ENCODE measurements at regions not wholly inside any gene's neighbourhood (a gene's known extent, or its start where the extent isn't known, plus 50 kb on each side); places are given as distances from the start of the nearest gene placed in this dataset.

DNA sequence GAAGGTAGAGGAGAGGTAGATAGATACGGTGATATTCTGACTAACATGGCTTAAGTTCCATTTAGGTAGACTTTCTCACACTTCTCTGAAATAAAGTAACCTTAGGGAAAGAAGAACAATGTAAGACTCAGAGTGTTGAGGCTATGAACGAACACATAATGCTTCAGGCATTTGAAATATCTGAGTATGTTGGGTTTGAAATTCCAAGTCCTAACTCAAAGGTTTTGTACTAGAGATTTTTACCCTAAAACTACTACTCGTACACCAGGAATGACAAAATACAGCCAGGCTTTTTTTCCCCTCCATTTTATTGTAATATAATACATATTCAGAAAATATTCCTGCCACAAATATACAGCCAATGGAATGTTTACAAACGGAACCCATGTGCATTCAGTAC lies 592.6 kb downstream of the ETS1 start:
- Mint-ChIP-seq H3K9me3 (ENCODE audit: unreplicated experiment) (no peaks in the 10 kb centered on the region), H3K27ac (ENCODE audit: unreplicated experiment) (peak overlapping the region; percentile 17), H3K4me3 (ENCODE audit: unreplicated experiment) (no peak overlapping the region), H3K27me3 (ENCODE audit: unreplicated experiment) (no peaks in the 10 kb centered on the region), H3K4me1 (ENCODE audit: unreplicated experiment) (peaks cover 33% of the 10 kb centered on the region), H3K36me3 (ENCODE audit: unreplicated experiment) (no peaks in the 10 kb centered on the region)
- TF ChIP-seq, protein P1, sequence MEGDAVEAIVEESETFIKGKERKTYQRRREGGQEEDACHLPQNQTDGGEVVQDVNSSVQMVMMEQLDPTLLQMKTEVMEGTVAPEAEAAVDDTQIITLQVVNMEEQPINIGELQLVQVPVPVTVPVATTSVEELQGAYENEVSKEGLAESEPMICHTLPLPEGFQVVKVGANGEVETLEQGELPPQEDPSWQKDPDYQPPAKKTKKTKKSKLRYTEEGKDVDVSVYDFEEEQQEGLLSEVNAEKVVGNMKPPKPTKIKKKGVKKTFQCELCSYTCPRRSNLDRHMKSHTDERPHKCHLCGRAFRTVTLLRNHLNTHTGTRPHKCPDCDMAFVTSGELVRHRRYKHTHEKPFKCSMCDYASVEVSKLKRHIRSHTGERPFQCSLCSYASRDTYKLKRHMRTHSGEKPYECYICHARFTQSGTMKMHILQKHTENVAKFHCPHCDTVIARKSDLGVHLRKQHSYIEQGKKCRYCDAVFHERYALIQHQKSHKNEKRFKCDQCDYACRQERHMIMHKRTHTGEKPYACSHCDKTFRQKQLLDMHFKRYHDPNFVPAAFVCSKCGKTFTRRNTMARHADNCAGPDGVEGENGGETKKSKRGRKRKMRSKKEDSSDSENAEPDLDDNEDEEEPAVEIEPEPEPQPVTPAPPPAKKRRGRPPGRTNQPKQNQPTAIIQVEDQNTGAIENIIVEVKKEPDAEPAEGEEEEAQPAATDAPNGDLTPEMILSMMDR (IDR thresholded peaks at IDR 0.05) = no peak
- DNase-seq (ENCODE audit: extremely low spot score, unreplicated experiment) = no peak

DNA sequence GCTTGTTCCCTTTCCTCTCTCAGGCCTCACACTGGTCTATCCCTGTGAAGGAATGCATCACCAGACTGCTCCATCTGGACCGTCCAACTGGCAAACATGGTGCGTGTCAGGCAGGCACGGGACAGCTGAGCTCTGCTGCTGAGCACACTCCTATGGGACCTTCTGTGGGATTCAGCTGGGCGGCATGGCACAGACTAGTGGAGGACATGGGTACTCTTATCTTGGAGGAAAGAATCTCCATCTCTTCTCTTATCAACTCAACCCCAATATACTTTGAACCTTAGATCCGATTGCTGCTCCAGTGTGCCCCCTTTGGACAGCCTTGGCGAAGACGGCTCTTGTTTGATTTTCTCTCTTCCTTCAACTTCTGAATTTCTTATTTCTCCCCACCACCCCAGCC lies 593.6 kb downstream of the ETS1 start:
- TF ChIP-seq, protein P1 (IDR thresholded peaks at IDR 0.05) = peak; percentile 13
- Mint-ChIP-seq H3K4me1 (ENCODE audit: unreplicated experiment) (peaks cover 33% of the 10 kb centered on the region), H3K36me3 (ENCODE audit: unreplicated experiment) (no peaks in the 10 kb centered on the region), H3K9me3 (ENCODE audit: unreplicated experiment) (no peaks in the 10 kb centered on the region), H3K27me3 (ENCODE audit: unreplicated experiment) (no peaks in the 10 kb centered on the region), H3K27ac (ENCODE audit: unreplicated experiment) (no peak overlapping the region), H3K4me3 (ENCODE audit: unreplicated experiment) (no peak overlapping the region)
- DNase-seq (ENCODE audit: extremely low spot score, unreplicated experiment) = no peak

DNA sequence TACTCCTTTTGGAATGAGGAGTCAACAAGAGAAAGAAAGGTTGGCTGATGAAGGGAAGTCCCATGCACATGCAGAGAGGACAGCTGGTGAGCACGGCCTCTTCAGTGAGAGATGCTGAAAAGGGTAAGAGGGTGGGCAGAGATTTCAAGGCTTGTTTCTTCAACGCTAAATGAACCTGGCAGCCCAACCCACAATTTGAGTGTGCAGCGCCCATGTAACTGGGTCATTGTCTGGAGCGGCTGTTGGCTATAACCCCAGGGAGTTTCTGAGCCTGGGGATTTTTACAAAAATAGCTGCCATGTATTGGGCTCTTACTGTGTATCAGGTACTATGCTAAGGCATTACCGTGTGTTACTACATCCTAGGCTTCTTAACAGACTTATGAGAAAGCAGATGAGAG lies 594.1 kb downstream of the ETS1 start:
- Mint-ChIP-seq H3K36me3 (ENCODE audit: unreplicated experiment) (no peaks in the 10 kb centered on the region), H3K4me3 (ENCODE audit: unreplicated experiment) (no peak overlapping the region), H3K27ac (ENCODE audit: unreplicated experiment) (no peak overlapping the region), H3K27me3 (ENCODE audit: unreplicated experiment) (no peaks in the 10 kb centered on the region), H3K4me1 (ENCODE audit: unreplicated experiment) (peaks cover 33% of the 10 kb centered on the region), H3K9me3 (ENCODE audit: unreplicated experiment) (no peaks in the 10 kb centered on the region)
- TF ChIP-seq, protein P1 (IDR thresholded peaks at IDR 0.05) = no peak
- no peak for DNase-seq (ENCODE audit: extremely low spot score, unreplicated experiment)

DNA sequence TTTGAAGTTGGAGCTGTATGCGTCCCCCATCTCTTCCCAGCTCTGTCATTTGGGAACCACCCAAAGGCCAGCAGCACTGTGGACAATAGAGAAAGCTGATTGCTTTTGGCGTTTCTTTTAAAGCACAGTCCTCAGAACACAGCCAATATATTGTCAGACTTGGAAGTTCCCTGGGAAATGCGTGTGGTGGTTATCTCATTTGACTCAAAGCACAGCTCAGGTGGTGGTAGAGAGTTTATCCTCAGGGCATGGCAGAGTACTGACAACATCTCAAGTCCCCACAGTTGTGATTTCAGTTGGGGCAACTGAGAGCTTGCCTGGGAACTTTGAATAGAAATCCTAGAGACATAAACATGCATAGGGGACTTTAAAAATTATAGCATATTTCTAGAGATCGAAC lies 601.3 kb downstream of the ETS1 start:
- Mint-ChIP-seq H3K27ac (ENCODE audit: unreplicated experiment) (no peak overlapping the region), H3K4me3 (ENCODE audit: unreplicated experiment) (no peak overlapping the region), H3K36me3 (ENCODE audit: unreplicated experiment) (no peaks in the 10 kb centered on the region), H3K4me1 (ENCODE audit: unreplicated experiment) (no peaks in the 10 kb centered on the region), H3K27me3 (ENCODE audit: unreplicated experiment) (no peaks in the 10 kb centered on the region), H3K9me3 (ENCODE audit: unreplicated experiment) (no peaks in the 10 kb centered on the region)
- TF ChIP-seq, protein P1 (IDR thresholded peaks at IDR 0.05) = no peak
- DNase-seq (ENCODE audit: extremely low spot score, unreplicated experiment) = no peak

DNA sequence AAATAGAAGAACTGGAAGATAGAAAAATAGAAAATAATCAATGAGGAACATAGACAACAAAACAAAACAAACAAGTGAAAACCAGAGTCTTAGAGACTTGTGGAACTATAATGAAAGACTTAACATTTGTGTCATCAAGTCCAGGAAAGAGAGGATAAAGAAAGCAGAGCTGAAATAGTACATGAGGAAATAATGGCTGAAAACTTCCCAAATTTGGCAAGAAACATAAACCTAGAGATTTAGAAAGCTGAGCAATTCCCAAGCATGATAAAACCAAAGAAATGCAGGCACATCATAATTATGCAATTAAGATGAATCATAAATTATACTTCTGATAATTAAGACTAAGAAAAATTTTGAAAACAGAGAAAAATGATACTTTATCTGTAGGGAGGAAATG lies 614.5 kb downstream of the ETS1 start:
- Mint-ChIP-seq H3K27me3 (ENCODE audit: unreplicated experiment) (peaks cover 2% of the 10 kb centered on the region), H3K4me3 (ENCODE audit: unreplicated experiment) (no peak overlapping the region), H3K9me3 (ENCODE audit: unreplicated experiment) (peaks cover 10% of the 10 kb centered on the region), H3K36me3 (ENCODE audit: unreplicated experiment) (peaks cover under 1% of the 10 kb centered on the region), H3K4me1 (ENCODE audit: unreplicated experiment) (no peaks in the 10 kb centered on the region), H3K27ac (ENCODE audit: unreplicated experiment) (no peak overlapping the region)
- TF ChIP-seq, protein P1 (IDR thresholded peaks at IDR 0.05) = no peak
- no peak for DNase-seq (ENCODE audit: extremely low spot score, unreplicated experiment)

Measured in osteocyte (in vitro differentiated cells).